SK-N-SH treated with all-trans-retinoic acid at 6 μM for 48 hours (cell line): ENCODE measurements at regions not wholly inside any gene's neighbourhood (a gene's known extent, or its start where the extent isn't known, plus 50 kb on each side); places are given as distances from the start of the nearest gene placed in this dataset.
"Not testable (repeated sequence)": the region's sequence is repeated elsewhere in the genome, so short reads cannot be mapped to it uniquely, and the experiment has no call there.

Experiments used
- ATAC-seq: fragments of 200-7000 bp; cut with Tn5 transposase; 3 replicates; pipeline ENCODE4 v1.9.1; 2020; ENCODE audit warnings: mild to moderate bottlenecking, moderate library complexity
- ARNTL ChIP-seq: fragments of 450-650 bp; formaldehyde crosslinking; IDR thresholded peaks from 2 replicates; pipeline ENCODE4 v1.5.0; 2020; ENCODE audit warnings: low read depth, mild to moderate bottlenecking, moderate library complexity, borderline replicate concordance
- BACH2 ChIP-seq: fragments of 250-450 bp; sonication (Bioruptor Pico); IDR thresholded peaks from 2 replicates; pipeline ENCODE4 v1.9.0; 2021; ENCODE audit warnings: mild to moderate bottlenecking, borderline replicate concordance
- CSDC2 ChIP-seq: fragments of 250-450 bp; sonication (Bioruptor Pico); IDR thresholded peaks from 2 replicates; pipeline ENCODE4 v1.5.0; 2020; ENCODE audit warnings: mild to moderate bottlenecking, moderate library complexity
- ESRRG ChIP-seq: fragments of 250-450 bp; sonication (Bioruptor Pico); IDR thresholded peaks from 2 replicates; pipeline ENCODE4 v1.6.1; 2021; ENCODE audit warnings: mild to moderate bottlenecking
- GLIS3 ChIP-seq: fragments of 250-450 bp; sonication (Bioruptor Pico); IDR thresholded peaks from 2 replicates; pipeline ENCODE4 v1.5.0; 2020; ENCODE audit warnings: mild to moderate bottlenecking, moderate library complexity
- ISL1 ChIP-seq: fragments of 250-450 bp; sonication (Bioruptor Pico); IDR thresholded peaks from 2 replicates; pipeline ENCODE4 v2.1.2; 2022; ENCODE audit warnings: mild to moderate bottlenecking, moderate library complexity
- OSR1 ChIP-seq: fragments of 250-450 bp; sonication (Bioruptor Pico); IDR thresholded peaks from 2 replicates; pipeline ENCODE4 v1.8.0; 2022; ENCODE audit warnings: moderate library complexity, mild to moderate bottlenecking, inconsistent platforms
- PPARA ChIP-seq: fragments of 250-450 bp; sonication (Bioruptor Pico); IDR thresholded peaks from 2 replicates; pipeline ENCODE4 v1.5.0; 2020; ENCODE audit warnings: mild to moderate bottlenecking, borderline replicate concordance
- RARB ChIP-seq: fragments of 250-450 bp; sonication (Bioruptor Pico); IDR thresholded peaks from 2 replicates; pipeline ENCODE4 v1.8.0; 2021; ENCODE audit warnings: mild to moderate bottlenecking, moderate library complexity
- SNAI2 ChIP-seq: fragments of 250-450 bp; sonication (Bioruptor Pico); IDR thresholded peaks from 2 replicates; pipeline ENCODE4 v1.5.0; 2020; ENCODE audit warnings: mild to moderate bottlenecking, moderate library complexity
- TCF4 ChIP-seq: fragments of 250-450 bp; sonication (Bioruptor Pico); IDR thresholded peaks from 2 replicates; pipeline ENCODE4 v1.8.0; 2021; ENCODE audit warnings: mild to moderate bottlenecking, moderate library complexity, borderline replicate concordance
- TOX ChIP-seq: fragments of 250-450 bp; sonication (Bioruptor Pico); IDR thresholded peaks from 2 replicates; pipeline ENCODE4 v1.8.0; 2021; ENCODE audit warnings: mild to moderate bottlenecking, moderate library complexity, borderline replicate concordance
- ZFP3 ChIP-seq: fragments of 250-450 bp; sonication (Bioruptor Pico); IDR thresholded peaks from 2 replicates; pipeline ENCODE4 v1.5.0; 2020; ENCODE audit warnings: mild to moderate bottlenecking, moderate library complexity
- ZFP30 ChIP-seq: fragments of 450-650 bp; formaldehyde crosslinking; IDR thresholded peaks from 2 replicates; pipeline ENCODE4 v1.5.0; 2022; ENCODE audit warnings: mild to moderate bottlenecking, moderate library complexity
- ZNF565 ChIP-seq: fragments of 450-650 bp; formaldehyde crosslinking; conservative IDR thresholded peaks from 2 replicates; pipeline ENCODE4 v1.5.0; 2020; ENCODE audit warnings: low read depth, mild to moderate bottlenecking, moderate library complexity
- ZNF70 ChIP-seq: fragments of 450-650 bp; formaldehyde crosslinking; IDR thresholded peaks from 2 replicates; pipeline ENCODE4 v1.5.0; 2020; ENCODE audit warnings: mild to moderate bottlenecking, moderate library complexity
- ZNF8 ChIP-seq: fragments of 450-650 bp; formaldehyde crosslinking; IDR thresholded peaks from 2 replicates; pipeline ENCODE4 v1.5.0; 2020; ENCODE audit warnings: mild to moderate bottlenecking, moderate library complexity
- TF ChIP-seq, protein P1 (sequence below): fragments of 250-450 bp; sonication (Bioruptor Pico); IDR thresholded peaks from 2 replicates; pipeline ENCODE4 v1.5.0; 2020; ENCODE audit warnings: mild to moderate bottlenecking, moderate library complexity
- TF ChIP-seq, protein P2 (sequence below): fragments of 250-450 bp; sonication (Bioruptor Pico); IDR thresholded peaks from 2 replicates; pipeline ENCODE4 v1.8.0; 2020; ENCODE audit warnings: mild to moderate bottlenecking, moderate library complexity, borderline replicate concordance
- TF ChIP-seq, protein P3 (sequence below): fragments of 250-450 bp; sonication (Bioruptor Pico); IDR thresholded peaks from 2 replicates; pipeline ENCODE4 v1.8.0; 2021; ENCODE audit warnings: low read depth, mild to moderate bottlenecking, moderate library complexity, borderline replicate concordance
- TF ChIP-seq, protein P4 (sequence below): fragments of 250-450 bp; sonication (Bioruptor Pico); IDR thresholded peaks from 2 replicates; pipeline ENCODE4 v1.5.1; 2020; ENCODE audit warnings: low read depth, mild to moderate bottlenecking, moderate library complexity

DNA sequence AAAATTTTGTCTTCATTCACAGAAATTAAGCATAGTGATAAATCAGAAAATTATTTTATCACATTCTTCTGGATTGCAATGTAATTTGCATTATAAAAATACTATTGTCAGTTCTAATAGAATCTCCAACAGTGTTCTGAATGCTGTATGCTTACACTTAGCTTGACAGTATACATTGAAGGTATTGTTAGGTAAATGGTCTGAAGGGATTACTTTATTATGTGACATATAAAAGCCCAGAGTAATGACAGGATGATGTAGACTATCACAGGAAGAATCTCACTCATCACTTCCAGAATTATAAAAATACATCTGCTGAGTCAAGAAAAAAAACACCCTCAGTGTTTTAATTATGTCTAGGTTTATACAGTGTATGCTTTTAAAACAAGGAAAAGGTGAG, 1532.5 kb upstream of the RAG2 start:
- no peak for TF ChIP-seq ARNTL
- no peak for TF ChIP-seq ZFP3 (CRISPR knock-in tag)
- TF ChIP-seq CSDC2, result no peak
- no peak for TF ChIP-seq PPARA
- TF ChIP-seq, protein P1, sequence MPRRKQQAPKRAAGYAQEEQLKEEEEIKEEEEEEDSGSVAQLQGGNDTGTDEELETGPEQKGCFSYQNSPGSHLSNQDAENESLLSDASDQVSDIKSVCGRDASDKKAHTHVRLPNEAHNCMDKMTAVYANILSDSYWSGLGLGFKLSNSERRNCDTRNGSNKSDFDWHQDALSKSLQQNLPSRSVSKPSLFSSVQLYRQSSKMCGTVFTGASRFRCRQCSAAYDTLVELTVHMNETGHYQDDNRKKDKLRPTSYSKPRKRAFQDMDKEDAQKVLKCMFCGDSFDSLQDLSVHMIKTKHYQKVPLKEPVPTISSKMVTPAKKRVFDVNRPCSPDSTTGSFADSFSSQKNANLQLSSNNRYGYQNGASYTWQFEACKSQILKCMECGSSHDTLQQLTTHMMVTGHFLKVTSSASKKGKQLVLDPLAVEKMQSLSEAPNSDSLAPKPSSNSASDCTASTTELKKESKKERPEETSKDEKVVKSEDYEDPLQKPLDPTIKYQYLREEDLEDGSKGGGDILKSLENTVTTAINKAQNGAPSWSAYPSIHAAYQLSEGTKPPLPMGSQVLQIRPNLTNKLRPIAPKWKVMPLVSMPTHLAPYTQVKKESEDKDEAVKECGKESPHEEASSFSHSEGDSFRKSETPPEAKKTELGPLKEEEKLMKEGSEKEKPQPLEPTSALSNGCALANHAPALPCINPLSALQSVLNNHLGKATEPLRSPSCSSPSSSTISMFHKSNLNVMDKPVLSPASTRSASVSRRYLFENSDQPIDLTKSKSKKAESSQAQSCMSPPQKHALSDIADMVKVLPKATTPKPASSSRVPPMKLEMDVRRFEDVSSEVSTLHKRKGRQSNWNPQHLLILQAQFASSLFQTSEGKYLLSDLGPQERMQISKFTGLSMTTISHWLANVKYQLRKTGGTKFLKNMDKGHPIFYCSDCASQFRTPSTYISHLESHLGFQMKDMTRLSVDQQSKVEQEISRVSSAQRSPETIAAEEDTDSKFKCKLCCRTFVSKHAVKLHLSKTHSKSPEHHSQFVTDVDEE (CRISPR knock-in tag), result no peak
- no peak for TF ChIP-seq SNAI2 (CRISPR knock-in tag)
- TF ChIP-seq OSR1, result no peak
- TF ChIP-seq, protein P2, sequence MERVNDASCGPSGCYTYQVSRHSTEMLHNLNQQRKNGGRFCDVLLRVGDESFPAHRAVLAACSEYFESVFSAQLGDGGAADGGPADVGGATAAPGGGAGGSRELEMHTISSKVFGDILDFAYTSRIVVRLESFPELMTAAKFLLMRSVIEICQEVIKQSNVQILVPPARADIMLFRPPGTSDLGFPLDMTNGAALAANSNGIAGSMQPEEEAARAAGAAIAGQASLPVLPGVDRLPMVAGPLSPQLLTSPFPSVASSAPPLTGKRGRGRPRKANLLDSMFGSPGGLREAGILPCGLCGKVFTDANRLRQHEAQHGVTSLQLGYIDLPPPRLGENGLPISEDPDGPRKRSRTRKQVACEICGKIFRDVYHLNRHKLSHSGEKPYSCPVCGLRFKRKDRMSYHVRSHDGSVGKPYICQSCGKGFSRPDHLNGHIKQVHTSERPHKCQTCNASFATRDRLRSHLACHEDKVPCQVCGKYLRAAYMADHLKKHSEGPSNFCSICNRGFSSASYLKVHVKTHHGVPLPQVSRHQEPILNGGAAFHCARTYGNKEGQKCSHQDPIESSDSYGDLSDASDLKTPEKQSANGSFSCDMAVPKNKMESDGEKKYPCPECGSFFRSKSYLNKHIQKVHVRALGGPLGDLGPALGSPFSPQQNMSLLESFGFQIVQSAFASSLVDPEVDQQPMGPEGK (CRISPR knock-in tag), result no peak
- no peak for TF ChIP-seq ZFP30 (CRISPR knock-in tag)
- TF ChIP-seq TCF4 (CRISPR knock-in tag), result no peak
- no peak for TF ChIP-seq ESRRG (CRISPR knock-in tag)
- TF ChIP-seq ISL1 (CRISPR knock-in tag), result no peak
- TF ChIP-seq BACH2 (CRISPR knock-in tag), result no peak
- TF ChIP-seq ZNF8, result no peak
- no peak for TF ChIP-seq TOX (CRISPR knock-in tag)
- TF ChIP-seq ZNF565 (CRISPR knock-in tag), result no peak
- TF ChIP-seq ZNF70, result no peak
- TF ChIP-seq, protein P3, sequence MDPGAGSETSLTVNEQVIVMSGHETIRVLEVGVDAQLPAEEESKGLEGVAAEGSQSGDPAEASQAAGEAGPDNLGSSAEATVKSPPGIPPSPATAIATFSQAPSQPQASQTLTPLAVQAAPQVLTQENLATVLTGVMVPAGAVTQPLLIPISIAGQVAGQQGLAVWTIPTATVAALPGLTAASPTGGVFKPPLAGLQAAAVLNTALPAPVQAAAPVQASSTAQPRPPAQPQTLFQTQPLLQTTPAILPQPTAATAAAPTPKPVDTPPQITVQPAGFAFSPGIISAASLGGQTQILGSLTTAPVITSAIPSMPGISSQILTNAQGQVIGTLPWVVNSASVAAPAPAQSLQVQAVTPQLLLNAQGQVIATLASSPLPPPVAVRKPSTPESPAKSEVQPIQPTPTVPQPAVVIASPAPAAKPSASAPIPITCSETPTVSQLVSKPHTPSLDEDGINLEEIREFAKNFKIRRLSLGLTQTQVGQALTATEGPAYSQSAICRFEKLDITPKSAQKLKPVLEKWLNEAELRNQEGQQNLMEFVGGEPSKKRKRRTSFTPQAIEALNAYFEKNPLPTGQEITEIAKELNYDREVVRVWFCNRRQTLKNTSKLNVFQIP, result no peak
- TF ChIP-seq, protein P4, sequence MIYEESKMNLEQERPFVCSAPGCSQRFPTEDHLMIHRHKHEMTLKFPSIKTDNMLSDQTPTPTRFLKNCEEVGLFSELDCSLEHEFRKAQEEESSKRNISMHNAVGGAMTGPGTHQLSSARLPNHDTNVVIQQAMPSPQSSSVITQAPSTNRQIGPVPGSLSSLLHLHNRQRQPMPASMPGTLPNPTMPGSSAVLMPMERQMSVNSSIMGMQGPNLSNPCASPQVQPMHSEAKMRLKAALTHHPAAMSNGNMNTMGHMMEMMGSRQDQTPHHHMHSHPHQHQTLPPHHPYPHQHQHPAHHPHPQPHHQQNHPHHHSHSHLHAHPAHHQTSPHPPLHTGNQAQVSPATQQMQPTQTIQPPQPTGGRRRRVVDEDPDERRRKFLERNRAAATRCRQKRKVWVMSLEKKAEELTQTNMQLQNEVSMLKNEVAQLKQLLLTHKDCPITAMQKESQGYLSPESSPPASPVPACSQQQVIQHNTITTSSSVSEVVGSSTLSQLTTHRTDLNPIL (CRISPR knock-in tag), result no peak
- TF ChIP-seq GLIS3 (CRISPR knock-in tag), result no peak
- ATAC-seq, result no peak

DNA sequence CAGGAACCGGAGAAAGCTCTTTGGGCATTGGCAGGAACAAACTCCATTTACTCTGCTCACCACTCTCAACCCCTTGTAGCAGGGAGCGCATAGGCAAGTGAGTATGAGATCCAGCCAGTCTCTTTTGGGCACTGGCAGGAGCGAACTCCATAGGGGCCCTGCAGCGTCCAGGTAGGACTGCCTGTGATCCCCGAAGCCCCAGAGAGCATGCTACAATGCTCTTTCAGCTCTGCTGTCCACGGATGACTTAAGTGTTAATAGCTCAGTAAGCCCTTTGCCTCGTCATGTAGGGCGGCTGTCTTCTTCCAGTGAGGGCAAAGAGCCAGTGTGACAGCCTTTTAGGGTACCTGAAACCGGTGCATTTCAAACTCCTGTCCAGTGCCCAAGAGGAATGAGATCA, 1525.6 kb upstream of the RAG2 start:
- no peak for ATAC-seq
- TF ChIP-seq TOX (CRISPR knock-in tag) (no peak), ZNF70 (no peak), ARNTL (no peak), BACH2 (CRISPR knock-in tag) (no peak), GLIS3 (CRISPR knock-in tag) (no peak), ZNF565 (CRISPR knock-in tag) (no peak), CSDC2 (no peak), RARB (no peak)
- TF ChIP-seq, protein P2 (CRISPR knock-in tag), result no peak
- TF ChIP-seq, protein P3, result no peak
- TF ChIP-seq, all 23 proteins: peak for 0

DNA sequence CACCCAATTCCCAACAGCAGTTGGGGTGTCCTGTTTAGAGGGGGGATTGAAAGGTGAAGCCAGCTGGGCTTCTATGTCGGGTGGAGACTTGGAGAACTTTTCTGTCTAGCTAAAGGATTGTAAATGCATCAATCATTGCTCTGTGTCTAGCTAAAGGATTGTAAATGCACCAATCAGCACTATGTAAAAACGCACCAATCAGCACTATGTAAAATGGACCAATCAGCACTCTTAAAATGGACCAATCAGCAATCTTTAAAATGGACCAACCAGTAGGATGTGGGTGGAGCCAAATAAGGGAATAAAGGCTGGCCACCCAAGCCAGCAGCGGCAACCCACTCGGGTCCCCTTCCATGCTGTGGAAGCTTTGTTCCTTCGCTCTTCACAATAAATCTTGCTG, 1518.6 kb upstream of the RAG2 start:
- not testable (repeated sequence) for ATAC-seq

DNA sequence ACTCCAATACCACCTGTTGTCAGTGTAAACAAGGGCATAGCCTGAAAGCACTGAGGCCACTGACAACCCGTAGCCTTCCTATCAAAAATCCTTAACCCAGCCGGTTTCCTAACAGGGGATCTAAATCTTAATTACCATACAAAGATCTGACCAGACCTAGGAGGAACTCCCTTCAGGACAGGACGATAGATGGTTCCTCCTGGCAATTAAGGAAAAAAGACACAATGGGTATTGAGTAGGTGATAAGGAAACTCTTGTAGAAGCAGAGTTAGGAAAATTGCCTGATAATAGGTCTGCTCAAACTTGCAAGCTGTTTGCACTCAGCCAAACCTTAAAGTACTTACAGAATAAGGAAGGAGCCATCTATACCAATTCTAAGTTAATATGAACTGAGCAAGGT, 1517.3 kb upstream of the RAG2 start:
- not testable (repeated sequence) for ATAC-seq
